ENCODE measurements at regions not wholly inside any gene's neighbourhood (a gene's known extent, or its start where the extent isn't known, plus 50 kb on each side); places are given as distances from the start of the nearest gene placed in this dataset.

GRCh38 chr5:99926463-99926862 is 608.7 kb upstream of the FAM174A start:
- no peak overlapping the region for H3K4me3 ChIP-seq (ENCODE audit: low read depth, low read length)
- CTCF ChIA-PET, result no interaction called here
- POLR2A ChIA-PET, result no interaction called here
- no peak for TF ChIP-seq CTCF (IDR thresholded peaks at IDR 0.05; ENCODE audit: insufficient read depth, low read length, missing control alignments)
- DNase-seq (ENCODE audit: low read depth, low spot score), result no peak

- CTCF ChIA-PET, result no interaction called here
- POLR2A ChIA-PET, result no interaction called here
- H3K4me3 ChIP-seq (ENCODE audit: low read depth, low read length), result no peak overlapping the region
- no peak for DNase-seq (ENCODE audit: low read depth, low spot score)
- TF ChIP-seq CTCF (IDR thresholded peaks at IDR 0.05; ENCODE audit: insufficient read depth, low read length, missing control alignments), result no peak
These were observed 612.8 kb upstream of the FAM174A start for GRCh38 chr5:99922386-99922785.

GRCh38 chr5:99911971-99912370 is 623.2 kb upstream of the FAM174A start:
- no peak for DNase-seq (ENCODE audit: low read depth, low spot score)
- TF ChIP-seq CTCF (IDR thresholded peaks at IDR 0.05; ENCODE audit: insufficient read depth, low read length, missing control alignments), result no peak
- ChIA-PET CTCF (no interaction called here), POLR2A (no interaction called here)
- no peak overlapping the region for H3K4me3 ChIP-seq (ENCODE audit: low read depth, low read length)

- DNase-seq (ENCODE audit: low read depth, low spot score), result no peak
- H3K4me3 ChIP-seq (ENCODE audit: low read depth, low read length), result no peak overlapping the region
- ChIA-PET POLR2A (no interaction called here), CTCF (no interaction called here)
- TF ChIP-seq CTCF (IDR thresholded peaks at IDR 0.05; ENCODE audit: insufficient read depth, low read length, missing control alignments), result no peak
These were observed 628.4 kb upstream of the FAM174A start for GRCh38 chr5:99906776-99907175.

GRCh38 chr5:99901972-99902371 is 633.2 kb upstream of the FAM174A start:
- ChIA-PET CTCF (interaction anchor here (0.7 kb wide), 1 partner anchor 205 kb away, joined by 3 read pairs; no protein-coding TSS in a partner anchor), POLR2A (no interaction called here)
- no peak for TF ChIP-seq CTCF (IDR thresholded peaks at IDR 0.05; ENCODE audit: insufficient read depth, low read length, missing control alignments)
- H3K4me3 ChIP-seq (ENCODE audit: low read depth, low read length), result no peak overlapping the region
- no peak for DNase-seq (ENCODE audit: low read depth, low spot score)

GRCh38 chr5:99900302-99900852 is 634.8 kb upstream of the FAM174A start:
- DNase-seq (ENCODE audit: low read depth, low spot score), result no peak
- TF ChIP-seq CTCF (IDR thresholded peaks at IDR 0.05; ENCODE audit: insufficient read depth, low read length, missing control alignments), result no peak
- ChIA-PET POLR2A (no interaction called here), CTCF (no interaction called here)
- no peak overlapping the region for H3K4me3 ChIP-seq (ENCODE audit: low read depth, low read length)

Data from AG04449 (cell line).